ENCODE measurements at regions not wholly inside any gene's neighbourhood (a gene's known extent, or its start where the extent isn't known, plus 50 kb on each side); places are given as distances from the start of the nearest gene placed in this dataset.

GRCh38 chrX:140343226-140343868 is 161.5 kb downstream of the SOX3 start (continued):
- no peak for TF ChIP-seq SIN3A (IDR thresholded peaks at IDR 0.05; ENCODE audit: borderline replicate concordance, low read depth, low read length)
- TF ChIP-seq CHD2 (IDR thresholded peaks at IDR 0.05; ENCODE audit: low read length, partially characterized antibody): no peak
- no peak for TF ChIP-seq ZBTB33 (IDR thresholded peaks at IDR 0.05; ENCODE audit: borderline replicate concordance, low read depth)
- TF ChIP-seq MXI1 (IDR thresholded peaks at IDR 0.05; ENCODE audit: low read depth, low read length): no peak
- TF ChIP-seq FOXM1 (IDR thresholded peaks at IDR 0.05; ENCODE audit: low read depth): no peak
- no peak for TF ChIP-seq RFX5 (IDR thresholded peaks at IDR 0.05; ENCODE audit: low read length)
- no peak for TF ChIP-seq EZH2phosphoT487 (IDR thresholded peaks at IDR 0.05; ENCODE audit: borderline replicate concordance, low read depth)
- TF ChIP-seq FOXJ3 (CRISPR knock-in tag; IDR thresholded peaks at IDR 0.05): no peak
- TF ChIP-seq GABPA (IDR thresholded peaks at IDR 0.05; ENCODE audit: low read depth): no peak
- no peak for TF ChIP-seq YY1 (IDR thresholded peaks at IDR 0.05; ENCODE audit: low read depth)

- WGBS (ENCODE audit: low lambda C conversion rate): 0% methylated on average over 1 of the region's 1 CpG
These were observed 162.5 kb downstream of the SOX3 start for GRCh38 chrX:140342410-140342809.

More at GRCh38 chrX:140342410-140342809, 162.5 kb downstream of the SOX3 start:
- ChIA-PET CTCF (no interaction called here), POLR2A (no interaction called here)
- H3F3A ChIP-seq (replicated peaks; ENCODE audit: insufficient read depth): no peaks in the 10 kb centered on the region
- H2AFZ ChIP-seq (ENCODE audit: low read depth): no peak overlapping the region
- H3K27ac ChIP-seq (ENCODE audit: low read depth in 2 of 2, low read length in 1 of 2): no peak overlapping the region
- no peak for DNase-seq
- no peaks in the 10 kb centered on the region for H3K27me3 ChIP-seq (ENCODE audit: insufficient read depth)
- no peaks in the 10 kb centered on the region for H3K9me3 ChIP-seq
- H3K9me2 ChIP-seq: no peaks in the 10 kb centered on the region
- TF ChIP-seq CTCF (IDR thresholded peaks at IDR 0.05): no peak
- TF ChIP-seq SMC3 (IDR thresholded peaks at IDR 0.05; ENCODE audit: low read depth, low read length): no peak
- no peak for TF ChIP-seq RAD21 (IDR thresholded peaks at IDR 0.05; ENCODE audit: low read length)
- TF ChIP-seq CHD2 (IDR thresholded peaks at IDR 0.05; ENCODE audit: low read length, partially characterized antibody): no peak
- no peak for TF ChIP-seq MAX (IDR thresholded peaks at IDR 0.05; ENCODE audit: low read depth)
- TF ChIP-seq FOSL2 (IDR thresholded peaks at IDR 0.05; ENCODE audit: borderline replicate concordance, low read depth): no peak
- TF ChIP-seq IRF3 (IDR thresholded peaks at IDR 0.05; ENCODE audit: low read depth, low read length): no peak
- no peak for TF ChIP-seq NFIC (IDR thresholded peaks at IDR 0.05; ENCODE audit: borderline replicate concordance)
- no peak for TF ChIP-seq TCF12 (IDR thresholded peaks at IDR 0.05)
- no peak for TF ChIP-seq USF1 (IDR thresholded peaks at IDR 0.05; ENCODE audit: borderline replicate concordance, low read depth)
- no peaks in the 10 kb centered on the region for H3K4me1 ChIP-seq (ENCODE audit: control insufficient read depth in 1 of 2, insufficient read depth in 2 of 2, low read depth in 1 of 2, low read length in 1 of 2)
- H3K9ac ChIP-seq: no peak overlapping the region
- H3K4me2 ChIP-seq: no peak overlapping the region
- H3K79me2 ChIP-seq (ENCODE audit: insufficient read depth): no peaks in the 10 kb centered on the region
- H3K4me3 ChIP-seq (ENCODE audit: low read depth in 2 of 2, low read length in 1 of 2): no peak overlapping the region
- H4K20me1 ChIP-seq (ENCODE audit: insufficient read depth): no peaks in the 10 kb centered on the region
- no peaks in the 10 kb centered on the region for H3K36me3 ChIP-seq (replicated peaks in 1 of 2; ENCODE audit: control insufficient read depth in 1 of 2, insufficient read depth in 2 of 2, low read length in 1 of 2)

Data from SK-N-SH (cell line).